T47D (cell line): ENCODE measurements at regions not wholly inside any gene's neighbourhood (a gene's known extent, or its start where the extent isn't known, plus 50 kb on each side); places are given as distances from the start of the nearest gene placed in this dataset.
"Not testable (repeated sequence)": the region's sequence is repeated elsewhere in the genome, so short reads cannot be mapped to it uniquely, and the experiment has no call there.

Experiments
- DNase-seq, 2 experiments: peaks; one replicate each; pipeline versions ENCODE4 v3.0.0 to v3.0.0-alpha.2; 2011 to 2012; ENCODE audit warnings: low read depth in 1 of 2, low spot score in 1 of 2
- JUND ChIP-seq: IDR thresholded peaks from 2 replicates; pipeline ENCODE4 v1.6.1; 2012; ENCODE audit warnings: low read depth
- in situ Hi-C: cut with HindIII; loops from 2 replicates; pipeline ENCODE4 v1.10.0; 2016; ENCODE audit warnings: low sequenced_read_pairs, low pct_unique_long_range_greater_than_20kb

DNA sequence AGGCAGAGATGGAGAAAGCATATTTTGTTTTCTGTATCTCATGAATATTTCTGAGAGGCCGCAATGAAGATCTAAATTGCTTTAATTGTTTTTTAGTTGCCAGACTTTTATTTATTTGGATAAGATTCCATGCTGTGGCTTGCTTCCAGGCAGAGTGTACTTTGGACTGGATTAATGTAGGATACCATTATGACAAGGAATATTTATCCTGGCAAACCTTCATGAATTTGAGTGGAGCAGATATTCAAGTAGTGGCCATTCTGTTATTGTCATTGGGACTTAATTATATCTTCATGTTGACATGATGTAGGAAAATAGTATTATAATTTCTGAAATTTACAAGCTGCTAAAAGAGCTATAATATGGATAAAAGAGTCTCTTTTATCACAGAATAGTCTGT lies 182.9 kb downstream of the C4orf33 start:
- TF ChIP-seq JUND, result no peak
- in situ Hi-C loops, result no loop called here
- no peak for DNase-seq

DNA sequence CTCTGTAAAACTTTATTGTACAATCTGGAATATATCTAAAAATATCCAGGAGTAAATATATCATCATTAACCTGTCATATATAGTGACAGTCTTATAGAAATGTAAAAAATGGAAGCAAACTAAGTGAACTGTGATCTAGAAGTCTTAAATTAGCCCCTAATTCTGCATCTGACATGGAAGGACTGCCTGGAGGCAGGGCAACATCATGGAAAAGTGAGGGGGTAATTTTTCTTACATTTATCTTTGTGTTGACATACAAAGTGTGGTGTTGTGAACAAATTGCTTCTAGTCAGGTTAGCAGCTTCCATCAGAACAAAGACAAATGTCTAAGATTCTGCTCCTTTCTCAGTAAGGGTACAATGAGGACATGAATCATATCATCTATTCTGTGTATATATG lies 186.3 kb downstream of the C4orf33 start:
- in situ Hi-C loops, result no loop called here
- no peak for TF ChIP-seq JUND

DNA sequence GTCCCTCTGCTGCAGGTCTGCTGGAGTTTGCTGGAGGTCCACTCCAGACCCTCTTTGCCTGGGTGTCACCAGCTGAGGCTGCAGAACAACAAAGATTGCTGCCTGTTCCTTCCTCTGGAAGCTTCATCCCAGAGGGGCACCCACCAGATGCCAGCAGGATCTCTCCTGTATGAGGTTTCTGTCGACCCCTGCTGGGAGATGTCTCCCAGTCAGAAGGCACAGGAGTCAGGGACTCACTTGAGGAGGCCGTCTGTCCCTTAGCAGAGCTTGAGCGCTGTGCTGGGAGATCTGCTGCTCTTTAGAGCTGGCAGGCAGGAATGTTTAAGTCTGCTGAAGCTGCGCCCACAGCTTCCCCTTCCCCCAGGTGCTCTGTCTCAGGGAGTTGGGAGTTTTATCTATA lies 196.2 kb downstream of the C4orf33 start:
- DNase-seq, result not testable (repeated sequence)

More for the DNA sequence above, 186.3 kb downstream of the C4orf33 start:
- no peak for DNase-seq

DNA sequence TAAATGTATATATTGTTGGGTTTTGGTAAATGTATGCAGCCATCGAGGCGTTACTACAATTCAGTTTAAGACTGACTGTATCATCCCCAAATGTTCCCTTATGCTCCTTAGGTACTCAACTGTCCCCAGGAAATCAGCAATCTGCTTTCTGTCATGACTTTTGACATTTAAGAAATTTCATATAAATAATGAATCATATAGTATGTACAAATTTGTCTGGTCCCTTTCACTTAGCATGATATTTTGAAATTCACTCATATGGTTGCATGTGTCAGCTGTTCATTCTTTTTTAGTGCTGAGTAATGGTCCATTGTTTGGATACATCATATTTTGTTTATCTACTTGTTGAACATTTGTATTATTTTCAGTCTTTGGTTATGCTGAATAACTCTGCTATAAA lies 218.8 kb downstream of the C4orf33 start:
- DNase-seq, result no peak
- in situ Hi-C loops, result no loop called here
- TF ChIP-seq JUND, result no peak

More for the DNA sequence above, 196.2 kb downstream of the C4orf33 start:
- in situ Hi-C loops, result not testable (repeated sequence)

DNA sequence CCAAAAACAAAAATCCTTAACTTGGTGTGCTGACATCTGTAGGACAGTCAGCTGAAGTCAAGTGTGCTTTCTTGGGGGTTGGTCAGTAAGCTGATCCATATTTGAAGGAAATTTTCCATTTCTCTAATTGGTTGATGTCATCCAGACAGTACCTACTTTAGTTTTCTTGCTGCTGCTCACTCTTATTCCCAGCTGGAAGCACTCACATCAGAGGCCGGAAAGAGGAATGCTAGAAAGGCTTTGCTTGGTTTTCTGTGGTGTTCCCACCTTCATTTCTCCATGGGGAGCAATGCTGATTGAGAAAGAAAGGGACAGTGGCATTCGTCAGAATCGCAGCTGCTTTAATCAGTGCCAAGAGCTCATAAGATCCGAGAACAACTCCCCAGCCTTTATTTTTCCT lies 227.0 kb downstream of the C4orf33 start:
- in situ Hi-C loops, result no loop called here
- DNase-seq, result no peak
- TF ChIP-seq JUND, result no peak

DNA sequence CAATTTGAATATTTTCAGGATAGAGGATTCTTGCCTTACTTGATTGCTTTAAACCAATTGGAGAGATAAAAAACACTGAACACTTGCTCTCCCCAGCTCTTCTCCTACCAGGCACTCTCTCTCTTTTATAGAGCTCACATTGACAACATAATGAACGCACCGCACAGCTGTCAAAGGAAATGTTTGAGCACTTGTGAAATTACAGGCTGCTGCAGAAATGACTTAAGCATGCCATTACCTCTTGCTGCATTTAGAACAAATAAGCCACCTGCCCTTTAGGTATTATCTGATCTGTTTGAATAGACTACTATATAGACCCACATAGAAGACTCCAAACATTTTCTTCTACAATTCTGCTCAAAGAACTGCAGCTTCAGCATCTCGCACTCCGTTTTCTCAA lies 227.7 kb downstream of the C4orf33 start:
- in situ Hi-C loops, result no loop called here
- no peak for DNase-seq
- TF ChIP-seq JUND, result no peak

DNA sequence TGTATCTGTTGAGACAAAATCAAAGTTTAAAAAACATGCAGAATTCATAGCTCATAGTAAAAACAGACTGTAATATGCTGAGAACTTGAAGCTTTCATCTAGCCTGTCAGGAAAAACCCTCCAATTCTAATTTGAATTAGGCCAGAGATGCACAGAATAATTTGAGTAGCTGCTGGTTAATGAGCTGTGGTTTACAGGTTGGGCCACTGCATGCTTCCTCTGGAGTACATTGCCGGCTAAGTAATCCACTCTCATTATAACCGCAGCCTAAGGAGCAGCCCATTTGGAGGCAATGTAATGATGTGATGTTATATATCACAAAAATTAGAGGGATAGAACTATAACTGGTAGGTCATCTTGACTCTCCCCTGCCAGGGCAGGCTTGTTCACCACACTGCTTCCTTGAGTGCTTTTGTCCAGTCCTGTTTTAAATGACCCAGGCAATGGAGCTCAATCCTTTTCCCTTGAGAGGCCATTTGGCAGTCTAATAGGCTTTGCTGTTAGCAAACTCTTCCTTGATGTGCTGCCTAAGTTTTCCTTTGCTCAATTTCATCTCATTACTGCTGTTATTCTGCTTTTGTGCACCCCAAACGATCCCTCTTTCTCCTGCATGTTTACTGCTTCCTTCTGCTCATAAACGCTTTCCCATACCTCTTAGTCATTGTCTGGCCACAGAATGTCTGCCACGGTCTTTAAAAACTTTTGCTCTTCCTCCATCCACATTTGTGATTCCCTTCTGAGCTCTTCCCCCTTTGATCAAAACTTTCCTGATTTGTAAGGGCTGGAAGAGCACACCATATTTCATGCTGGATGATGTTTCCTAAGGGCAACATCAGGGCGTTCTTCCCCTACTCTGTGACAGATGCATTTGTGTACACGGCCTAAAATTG lies 230.9 kb downstream of the C4orf33 start:
- DNase-seq, result no peak
- in situ Hi-C loops, result no loop called here
- no peak for TF ChIP-seq JUND

DNA sequence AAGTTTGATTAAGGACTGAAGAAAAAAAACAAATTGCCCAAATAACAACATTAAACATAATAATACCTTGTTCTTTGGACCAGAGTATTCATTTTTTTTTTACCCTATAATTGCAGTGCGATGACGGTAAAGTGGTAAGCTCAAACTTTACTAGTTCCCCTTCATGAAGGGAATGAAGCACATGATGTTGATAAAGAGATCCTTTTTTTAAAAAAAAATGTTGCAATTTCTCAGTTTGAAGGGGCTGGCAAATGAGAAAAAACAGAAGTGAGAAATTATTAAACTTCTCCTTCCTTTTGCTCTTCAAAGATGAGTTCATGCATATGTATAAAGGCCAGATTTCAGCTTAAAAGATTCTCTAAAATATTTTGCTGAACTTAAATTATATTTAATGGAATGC lies 231.7 kb downstream of the C4orf33 start:
- TF ChIP-seq JUND, result no peak
- in situ Hi-C loops, result no loop called here
- DNase-seq, result no peak

DNA sequence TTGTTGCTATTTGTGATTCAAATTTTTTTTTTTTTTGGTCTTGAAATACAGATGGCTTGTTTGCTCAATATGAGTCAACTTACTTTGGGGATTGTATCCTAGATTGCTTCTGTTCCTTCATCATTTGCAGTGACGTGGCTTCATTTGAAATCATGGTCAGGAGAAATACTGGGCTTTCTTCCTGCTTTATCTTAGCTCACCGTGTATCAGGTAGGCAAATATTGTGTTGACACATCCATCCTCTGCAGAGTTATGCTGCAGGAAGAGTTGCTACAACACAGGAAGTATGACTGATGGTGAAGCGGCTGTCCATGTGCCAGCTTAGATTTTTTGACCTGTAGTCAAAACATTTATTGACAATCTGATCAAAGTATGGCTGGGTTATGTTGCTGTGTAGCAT lies 232.2 kb downstream of the C4orf33 start:
- no peak for DNase-seq

DNA sequence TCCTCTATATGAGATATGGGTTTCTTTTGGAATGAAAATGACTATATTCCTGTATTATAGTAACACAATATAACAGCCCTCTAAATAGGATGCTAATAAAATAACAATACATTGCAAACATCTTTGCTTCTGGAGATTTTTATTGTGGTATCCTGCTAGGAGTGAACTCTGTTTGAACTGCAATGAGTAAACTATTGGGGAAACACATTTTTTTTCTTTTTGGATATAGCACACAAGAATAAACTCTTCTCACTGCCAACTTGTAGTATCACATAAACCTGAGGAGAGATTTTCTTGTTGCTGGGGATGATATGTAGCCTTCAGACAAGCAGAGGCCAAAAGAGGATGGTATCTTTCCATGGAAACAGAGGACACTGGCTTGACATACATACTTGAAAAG lies 238.2 kb downstream of the C4orf33 start:
- no peak for TF ChIP-seq JUND
- no peak for DNase-seq
- in situ Hi-C loops, result no loop called here

More for the DNA sequence above, 232.2 kb downstream of the C4orf33 start:
- in situ Hi-C loops, result no loop called here
- no peak for TF ChIP-seq JUND

DNA sequence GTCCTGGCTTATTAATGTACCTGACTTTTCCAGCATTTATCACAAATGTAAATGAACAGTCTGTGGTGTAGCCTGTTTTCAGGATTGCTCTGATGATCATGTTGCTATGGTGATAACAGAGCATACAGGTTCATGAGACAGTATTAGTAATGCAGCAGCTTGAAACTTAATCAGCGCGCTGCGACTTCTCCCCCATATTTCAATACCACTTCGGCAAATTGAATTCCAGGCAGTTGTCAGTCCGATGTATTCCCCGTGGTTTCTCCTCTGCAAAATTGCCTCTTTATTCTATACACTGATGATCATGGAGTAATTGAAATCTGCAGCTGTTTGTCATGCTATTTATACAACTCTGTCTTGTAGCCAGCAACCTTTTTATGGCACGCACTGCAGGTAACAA lies 239.3 kb downstream of the C4orf33 start:
- in situ Hi-C loops, result no loop called here
- DNase-seq, result no peak
- no peak for TF ChIP-seq JUND

DNA sequence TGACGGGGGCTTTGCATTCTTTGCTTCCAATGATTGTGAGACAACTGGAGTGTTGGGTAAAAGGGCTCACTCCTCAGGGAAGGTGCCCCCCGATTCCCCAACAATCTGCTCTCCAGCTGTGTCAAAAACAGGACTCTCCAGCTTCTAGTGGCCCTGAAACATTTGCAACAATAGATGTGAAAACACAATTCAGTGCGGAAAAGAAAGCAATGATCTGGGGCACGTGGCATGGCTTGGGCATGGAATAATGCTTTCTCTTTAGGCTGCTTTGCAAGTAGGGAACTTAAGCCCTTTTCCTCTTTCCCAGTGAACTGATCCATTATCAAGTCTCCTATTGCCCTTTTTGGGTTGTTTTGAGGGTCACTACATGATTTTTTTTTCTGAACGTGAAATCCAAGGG lies 239.9 kb downstream of the C4orf33 start:
- no peak for TF ChIP-seq JUND
- in situ Hi-C loops, result no loop called here
- DNase-seq, result no peak

DNA sequence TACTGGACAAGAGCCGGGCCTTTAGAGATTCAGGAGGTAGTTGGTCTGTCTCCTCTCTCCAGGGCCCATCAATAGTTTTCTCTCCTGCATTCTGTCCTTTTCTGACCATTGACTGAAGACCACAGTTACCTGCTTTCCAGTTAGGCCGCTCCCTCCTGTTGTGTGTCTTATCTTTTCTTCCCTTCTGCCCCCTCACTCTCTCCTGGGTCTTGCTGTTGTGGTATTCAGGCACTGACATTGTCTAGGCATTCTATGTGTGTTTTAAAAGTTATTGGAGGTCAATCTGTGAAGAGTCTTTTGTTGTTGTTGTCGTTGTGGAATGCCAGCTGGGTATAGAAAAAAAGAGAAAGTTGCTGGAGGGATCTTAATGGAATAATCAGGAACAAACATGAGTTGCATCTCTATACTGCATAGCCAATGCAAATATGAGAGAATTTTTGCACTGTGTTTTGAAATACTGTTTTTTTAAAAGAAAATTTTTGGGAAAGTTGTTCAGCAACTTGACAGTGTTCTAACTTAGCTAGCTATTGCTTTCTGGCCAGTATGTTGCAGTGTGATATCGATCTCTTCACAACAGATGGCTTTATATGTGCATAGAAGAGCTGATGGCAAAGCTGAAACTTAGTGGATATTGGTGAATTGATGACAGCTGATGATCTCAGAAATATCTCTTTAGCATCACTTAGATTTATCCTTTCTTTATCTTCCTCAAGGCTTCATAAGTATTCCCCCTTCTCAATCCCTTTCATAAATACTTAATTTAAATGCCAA lies 240.7 kb downstream of the C4orf33 start:
- in situ Hi-C loops, result no loop called here
- DNase-seq, result no peak
- TF ChIP-seq JUND, result no peak
